ENCODE measurements at regions not wholly inside any gene's neighbourhood (a gene's known extent, or its start where the extent isn't known, plus 50 kb on each side); places are given as distances from the start of the nearest gene placed in this dataset.

GRCh38 chr20:47907031-47907675 lies 121.9 kb upstream of the SULF2 start:
- TF ChIP-seq, protein P1, sequence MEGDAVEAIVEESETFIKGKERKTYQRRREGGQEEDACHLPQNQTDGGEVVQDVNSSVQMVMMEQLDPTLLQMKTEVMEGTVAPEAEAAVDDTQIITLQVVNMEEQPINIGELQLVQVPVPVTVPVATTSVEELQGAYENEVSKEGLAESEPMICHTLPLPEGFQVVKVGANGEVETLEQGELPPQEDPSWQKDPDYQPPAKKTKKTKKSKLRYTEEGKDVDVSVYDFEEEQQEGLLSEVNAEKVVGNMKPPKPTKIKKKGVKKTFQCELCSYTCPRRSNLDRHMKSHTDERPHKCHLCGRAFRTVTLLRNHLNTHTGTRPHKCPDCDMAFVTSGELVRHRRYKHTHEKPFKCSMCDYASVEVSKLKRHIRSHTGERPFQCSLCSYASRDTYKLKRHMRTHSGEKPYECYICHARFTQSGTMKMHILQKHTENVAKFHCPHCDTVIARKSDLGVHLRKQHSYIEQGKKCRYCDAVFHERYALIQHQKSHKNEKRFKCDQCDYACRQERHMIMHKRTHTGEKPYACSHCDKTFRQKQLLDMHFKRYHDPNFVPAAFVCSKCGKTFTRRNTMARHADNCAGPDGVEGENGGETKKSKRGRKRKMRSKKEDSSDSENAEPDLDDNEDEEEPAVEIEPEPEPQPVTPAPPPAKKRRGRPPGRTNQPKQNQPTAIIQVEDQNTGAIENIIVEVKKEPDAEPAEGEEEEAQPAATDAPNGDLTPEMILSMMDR (IDR thresholded peaks at IDR 0.05; ENCODE audit: borderline replicate concordance, extremely low read depth, low read length, poor library complexity, severe bottlenecking): no peak
- TF ChIP-seq EZH2 (IDR thresholded peaks at IDR 0.05; ENCODE audit: borderline replicate concordance, low read depth, low read length, severe bottlenecking): no peak
